HG03342 (cell line): ENCODE measurements at regions not wholly inside any gene's neighbourhood (a gene's known extent, or its start where the extent isn't known, plus 50 kb on each side); places are given as distances from the start of the nearest gene placed in this dataset.

ENCODE experiments used
- ATAC-seq: cut with Tn5 transposase; IDR thresholded peaks from one replicate; pipeline ENCODE4 v1.9.1; 2021; ENCODE audit warnings: mild to moderate bottlenecking, moderate library complexity; ENCODE audit not compliant: unreplicated experiment

- ATAC-seq: no peak
These were observed 82.6 kb upstream of the TLE3 start for GRCh38 chr15:70180186-70180875.

DNA sequence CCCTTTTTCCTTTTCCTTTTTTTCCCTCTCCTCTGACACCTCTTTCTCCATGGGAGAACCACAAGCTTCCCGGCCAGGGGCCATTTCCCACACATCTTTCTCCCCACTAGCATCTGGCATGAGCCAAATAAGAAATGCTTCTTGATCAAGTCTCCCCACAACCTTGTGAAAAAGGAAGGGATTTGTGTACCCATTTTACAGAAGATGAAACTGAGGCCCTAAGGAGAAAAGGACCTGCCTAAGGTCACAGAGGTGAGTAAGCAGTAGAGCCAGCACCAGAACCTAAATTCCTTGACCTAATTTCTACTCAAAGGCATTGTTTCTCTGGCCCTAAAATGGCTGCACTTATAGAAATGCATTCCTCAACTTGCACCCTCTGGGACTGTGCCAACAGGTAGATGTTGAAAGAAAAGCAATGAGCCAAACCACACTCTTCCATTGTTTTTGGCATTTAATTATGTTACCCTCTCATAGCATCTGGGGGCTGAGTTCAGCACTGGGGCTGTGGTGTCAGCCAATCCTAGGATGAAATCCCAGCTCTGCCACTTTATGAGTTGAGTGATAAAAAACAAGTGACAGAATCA lies 81.7 kb upstream of the TLE3 start:
- no peak for ATAC-seq

- no peak for ATAC-seq
These were observed 80.8 kb upstream of the TLE3 start for GRCh38 chr15:70178335-70179084.

DNA sequence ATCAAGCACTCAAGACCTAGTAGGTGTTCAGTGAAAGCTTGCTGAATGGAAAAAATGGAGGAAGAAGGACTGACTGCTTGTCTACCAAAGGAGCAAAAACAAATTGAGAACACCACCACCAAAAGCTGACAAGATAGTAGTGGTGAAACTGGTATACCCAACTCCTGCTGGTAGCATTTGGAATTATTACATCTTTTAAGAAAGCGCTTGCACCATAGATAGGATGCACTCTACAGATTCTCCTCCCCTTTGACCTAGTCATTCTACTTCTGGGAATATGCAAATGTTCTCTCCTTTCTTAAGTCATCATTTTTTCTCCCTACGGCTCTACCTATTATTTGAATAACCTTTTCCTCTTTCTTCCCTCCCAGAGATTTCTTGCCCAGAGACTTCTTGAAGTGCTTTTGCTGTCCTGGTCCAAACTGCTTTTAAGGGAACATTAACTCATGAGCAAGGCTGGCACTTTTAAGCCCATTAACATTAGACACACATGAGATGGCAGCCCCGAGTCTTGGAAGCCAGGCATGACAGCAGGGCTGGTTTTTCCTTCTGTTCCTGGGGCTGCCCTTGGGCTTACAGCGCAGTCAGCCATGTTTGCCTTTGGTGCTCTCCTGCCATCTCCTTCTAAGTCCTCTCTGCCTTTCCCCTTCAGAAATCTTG lies 75.0 kb upstream of the TLE3 start:
- no peak for ATAC-seq

DNA sequence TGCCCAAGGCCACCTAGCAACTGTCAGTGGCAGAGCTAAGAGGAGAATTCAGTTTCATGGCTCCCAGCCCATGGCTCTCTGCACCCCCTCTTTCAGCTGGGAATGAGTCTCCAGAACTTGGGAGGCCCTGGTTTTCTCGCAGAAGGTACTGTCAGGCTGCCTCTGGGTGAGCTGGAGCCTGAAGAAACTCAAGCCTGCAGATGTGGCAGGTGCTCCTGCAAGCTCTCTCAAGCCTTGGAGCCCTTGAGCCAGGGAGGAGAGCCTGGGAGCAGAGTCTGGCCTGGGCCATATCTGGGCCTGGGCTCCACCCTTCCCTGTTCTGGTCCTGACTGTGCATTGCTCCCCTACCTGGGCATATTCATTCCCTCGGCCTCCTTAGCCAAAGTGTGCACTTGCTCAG lies 74.4 kb upstream of the TLE3 start:
- no peak for ATAC-seq

- no peak for ATAC-seq
These were observed 73.7 kb upstream of the TLE3 start for GRCh38 chr15:70171256-70171886.

DNA sequence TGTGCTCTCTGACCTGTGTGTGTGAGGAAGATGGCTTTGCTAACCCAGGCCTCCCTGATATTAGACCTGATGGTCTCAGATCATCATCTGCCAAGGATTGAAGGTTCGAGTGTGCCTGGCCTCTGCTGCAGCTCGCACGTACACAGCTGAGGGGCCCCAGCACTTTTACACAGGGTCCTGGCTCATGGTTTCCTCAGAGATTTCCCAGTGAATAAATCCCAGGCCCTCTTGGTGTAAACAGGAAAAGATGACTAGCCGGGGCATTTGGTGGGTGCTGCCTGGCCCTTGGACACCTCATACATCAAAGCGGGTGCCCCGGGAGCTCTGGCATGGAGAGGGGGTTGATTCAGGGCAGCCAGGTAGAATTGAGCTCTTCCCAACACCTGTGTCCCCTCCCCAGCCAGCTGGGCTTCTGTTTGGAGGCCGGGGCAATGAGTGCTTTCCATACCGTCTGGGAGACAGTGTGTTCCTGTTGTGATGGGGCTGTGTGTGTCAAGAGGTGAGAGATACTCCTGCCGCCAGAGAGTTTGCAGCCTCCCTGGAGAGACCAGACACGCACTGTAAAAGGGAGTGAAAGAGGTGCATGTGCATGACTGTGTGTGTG lies 72.5 kb upstream of the TLE3 start:
- ATAC-seq: no peak

- no peak for ATAC-seq
These were observed 71.4 kb upstream of the TLE3 start for GRCh38 chr15:70169147-70169546.

- ATAC-seq: no peak
These were observed 69.4 kb upstream of the TLE3 start for GRCh38 chr15:70167155-70167554.

DNA sequence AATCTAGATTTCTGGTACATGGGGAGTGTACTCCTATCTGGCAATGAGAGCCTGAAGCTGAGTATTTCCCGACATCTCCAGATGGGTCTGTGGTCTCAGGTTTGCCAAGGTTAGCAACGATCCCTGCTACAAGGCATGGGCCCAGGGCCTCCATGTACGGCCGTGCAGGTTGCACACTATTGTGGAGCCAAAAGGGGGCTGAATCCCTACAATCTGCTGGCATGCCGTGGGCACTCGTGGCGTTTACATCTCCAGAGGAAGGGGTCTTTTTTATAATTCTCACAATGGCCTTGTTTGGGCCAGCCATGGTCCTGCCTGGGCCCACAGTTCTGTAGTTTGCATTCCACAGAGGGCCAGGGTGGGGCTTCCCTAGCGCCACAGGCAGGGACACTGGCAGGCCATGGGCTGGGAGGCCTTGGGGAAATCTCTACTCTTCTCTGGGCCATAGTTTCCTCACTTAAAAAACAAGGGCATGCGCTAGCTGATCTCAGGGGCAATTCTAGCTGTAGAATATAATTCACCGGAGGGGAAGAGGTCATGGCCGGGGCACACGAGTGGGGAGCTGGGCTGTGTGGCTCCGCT lies 68.9 kb upstream of the TLE3 start:
- no peak for ATAC-seq

DNA sequence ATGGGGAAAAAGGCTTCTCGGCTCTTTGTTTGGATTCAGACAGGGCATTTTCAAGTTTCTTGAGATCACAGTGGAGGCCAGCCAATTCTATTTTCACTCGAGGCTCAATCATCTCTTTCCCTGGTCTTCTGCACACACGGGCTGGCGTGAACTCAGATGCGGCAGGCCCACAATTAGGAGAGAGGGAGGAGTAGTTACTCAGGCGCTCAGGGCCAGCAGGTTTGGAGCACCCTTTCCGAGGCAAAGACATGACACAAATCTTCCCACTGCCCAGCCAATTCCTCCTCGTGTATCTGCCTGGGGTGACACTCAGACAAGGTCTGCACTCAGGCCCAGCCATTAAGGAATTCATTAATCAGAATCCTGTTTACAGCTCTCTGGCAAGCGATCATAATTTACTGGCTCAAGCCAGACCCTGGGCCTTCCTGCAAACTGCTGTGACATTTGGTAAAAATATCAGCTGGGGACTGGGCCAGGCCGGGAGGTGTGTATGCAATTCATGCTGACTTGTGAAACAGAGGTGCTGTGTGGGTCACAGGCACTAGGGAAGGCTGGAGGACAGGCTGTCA lies 68.1 kb upstream of the TLE3 start:
- ATAC-seq: no peak

DNA sequence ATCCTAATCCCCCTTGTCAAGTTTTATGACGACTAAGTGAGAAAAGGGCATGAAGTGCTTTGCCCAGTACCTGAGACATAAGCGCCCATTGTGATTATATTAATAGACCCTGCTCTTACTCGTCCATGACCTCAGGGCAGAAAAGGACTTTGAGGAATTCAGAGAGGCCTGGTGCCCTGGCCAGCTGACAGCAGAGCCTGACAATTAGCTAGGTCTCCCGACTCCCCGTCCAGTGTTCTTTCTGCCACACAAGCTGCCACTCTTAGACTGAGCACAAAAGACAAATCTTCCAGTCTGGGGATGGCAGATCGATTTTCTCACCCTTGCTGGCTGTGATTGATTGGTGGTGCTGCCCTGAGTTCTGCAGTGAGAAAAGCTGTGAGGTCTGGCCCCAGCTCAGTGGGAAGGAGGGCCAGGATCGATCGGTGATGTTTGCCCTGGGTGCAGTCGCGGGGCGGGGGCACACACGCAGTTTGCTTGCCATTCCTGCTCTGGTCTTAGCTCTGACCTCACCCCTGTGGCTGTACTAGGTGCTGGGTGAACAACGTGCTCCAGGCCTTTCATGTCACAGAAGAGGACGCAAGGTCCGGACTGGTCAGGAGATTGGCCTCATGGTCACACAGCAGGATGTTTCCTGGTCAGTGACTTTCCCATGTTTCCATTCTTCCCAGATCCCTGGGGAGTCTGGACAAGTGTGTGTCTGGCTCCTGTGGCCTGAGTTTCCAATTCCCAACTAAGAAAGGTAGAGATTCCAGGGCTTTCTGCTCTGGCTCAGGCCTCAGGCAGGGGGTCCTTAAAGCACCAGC lies 67.4 kb upstream of the TLE3 start:
- ATAC-seq: no peak

DNA sequence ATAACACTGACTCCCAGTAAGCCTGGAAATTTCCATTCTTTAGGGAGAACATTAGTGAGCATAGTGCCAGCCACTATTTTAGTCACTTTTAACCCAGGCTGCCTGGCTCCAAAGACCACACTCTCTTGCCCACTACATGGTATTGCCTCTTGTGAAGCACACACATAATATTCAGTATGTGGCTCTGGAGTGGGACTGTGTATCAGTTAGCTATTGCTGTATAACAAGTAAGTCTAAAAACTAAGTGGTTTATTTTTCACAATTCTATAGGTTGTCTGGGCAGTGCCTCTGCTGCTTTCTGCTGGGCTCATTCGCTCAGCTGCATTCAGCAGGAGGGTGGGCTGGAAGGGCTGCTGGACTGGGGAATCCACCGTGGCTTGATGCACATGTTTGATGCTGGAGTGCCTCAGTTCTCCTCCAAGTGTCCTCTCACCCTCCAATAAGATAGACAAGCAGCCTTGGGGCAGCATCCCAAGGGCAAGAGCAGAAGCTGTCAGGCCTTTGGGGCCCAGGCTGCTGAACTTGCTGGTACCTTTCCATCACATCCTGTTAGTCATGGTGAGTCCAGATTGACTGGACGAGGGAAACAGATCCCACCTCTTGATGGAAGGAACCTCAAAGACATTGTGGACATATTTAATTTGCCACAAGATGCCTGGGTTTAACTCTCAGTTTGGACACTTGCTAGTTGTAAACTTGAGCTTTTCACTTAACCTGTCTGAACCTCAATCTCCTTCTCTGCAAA lies 66.6 kb upstream of the TLE3 start:
- no peak for ATAC-seq

GRCh38 chr15:70160803-70161565 lies 63.3 kb upstream of the TLE3 start:
- no peak for ATAC-seq

DNA sequence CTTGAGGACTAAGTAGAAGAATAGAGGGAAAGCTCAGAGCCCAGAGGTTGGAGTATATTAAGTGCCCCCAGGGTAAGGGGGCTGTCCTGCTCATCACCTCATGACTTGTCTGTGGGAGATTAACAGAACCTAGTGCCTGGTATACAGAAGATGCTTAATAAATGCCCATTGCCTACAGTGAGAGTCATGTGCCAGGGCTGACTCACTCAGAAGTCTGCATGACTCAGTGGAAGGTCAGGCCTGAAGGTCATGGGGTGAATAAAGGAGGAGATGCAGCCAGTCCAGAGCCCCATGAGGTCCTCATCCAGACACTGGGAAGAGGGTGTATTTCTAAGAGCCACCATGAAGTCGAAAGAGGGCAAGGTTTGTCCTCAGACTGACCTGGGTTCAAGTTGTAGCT lies 62.5 kb upstream of the TLE3 start:
- ATAC-seq: no peak

DNA sequence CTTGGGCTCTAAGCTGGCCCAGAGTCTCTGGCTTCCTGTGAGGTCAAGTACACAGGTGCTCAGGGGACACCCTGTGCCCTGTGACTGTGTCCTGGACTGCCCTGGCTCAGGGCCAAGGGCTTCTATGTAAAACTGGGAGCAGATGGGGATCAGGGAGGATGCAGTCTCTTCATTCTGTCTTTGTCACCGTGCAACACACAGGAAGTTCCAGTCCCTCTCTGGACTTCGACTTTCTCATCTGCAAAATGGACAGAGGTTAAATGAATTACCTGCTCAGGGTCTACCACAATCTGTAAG lies 61.9 kb upstream of the TLE3 start:
- ATAC-seq: no peak

- ATAC-seq: no peak
These were observed 61.4 kb upstream of the TLE3 start for GRCh38 chr15:70159001-70159712.
